ENCODE measurements at regions not wholly inside any gene's neighbourhood (a gene's known extent, or its start where the extent isn't known, plus 50 kb on each side); places are given as distances from the start of the nearest gene placed in this dataset.

DNA sequence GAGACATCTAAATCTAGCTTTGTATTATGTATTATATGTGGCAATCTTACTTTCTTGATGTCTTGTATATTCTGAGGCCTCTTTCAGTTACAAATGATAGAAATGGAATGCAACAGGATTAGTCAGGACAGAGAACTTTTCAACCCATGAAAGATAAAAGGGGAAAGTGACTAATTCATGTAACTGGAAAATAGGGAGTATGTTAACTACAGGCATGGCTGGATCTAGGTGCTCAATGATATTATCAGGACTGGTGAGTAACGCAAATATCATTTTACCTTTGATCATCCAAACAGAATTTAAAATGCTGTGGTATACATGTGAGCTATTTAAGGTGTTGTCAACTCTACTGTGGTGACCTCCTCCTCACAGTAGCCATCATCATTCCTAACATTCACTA lies 215.7 kb upstream of the GLRA1 start:
- H3K4me3 ChIP-seq = no peak overlapping the region
- TF ChIP-seq, protein P1, sequence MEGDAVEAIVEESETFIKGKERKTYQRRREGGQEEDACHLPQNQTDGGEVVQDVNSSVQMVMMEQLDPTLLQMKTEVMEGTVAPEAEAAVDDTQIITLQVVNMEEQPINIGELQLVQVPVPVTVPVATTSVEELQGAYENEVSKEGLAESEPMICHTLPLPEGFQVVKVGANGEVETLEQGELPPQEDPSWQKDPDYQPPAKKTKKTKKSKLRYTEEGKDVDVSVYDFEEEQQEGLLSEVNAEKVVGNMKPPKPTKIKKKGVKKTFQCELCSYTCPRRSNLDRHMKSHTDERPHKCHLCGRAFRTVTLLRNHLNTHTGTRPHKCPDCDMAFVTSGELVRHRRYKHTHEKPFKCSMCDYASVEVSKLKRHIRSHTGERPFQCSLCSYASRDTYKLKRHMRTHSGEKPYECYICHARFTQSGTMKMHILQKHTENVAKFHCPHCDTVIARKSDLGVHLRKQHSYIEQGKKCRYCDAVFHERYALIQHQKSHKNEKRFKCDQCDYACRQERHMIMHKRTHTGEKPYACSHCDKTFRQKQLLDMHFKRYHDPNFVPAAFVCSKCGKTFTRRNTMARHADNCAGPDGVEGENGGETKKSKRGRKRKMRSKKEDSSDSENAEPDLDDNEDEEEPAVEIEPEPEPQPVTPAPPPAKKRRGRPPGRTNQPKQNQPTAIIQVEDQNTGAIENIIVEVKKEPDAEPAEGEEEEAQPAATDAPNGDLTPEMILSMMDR (IDR thresholded peaks at IDR 0.05) = no peak
- no peaks in the 10 kb centered on the region for H3K27me3 ChIP-seq
- no peaks in the 10 kb centered on the region for H3K36me3 ChIP-seq
- H3K9me3 ChIP-seq = no peaks in the 10 kb centered on the region
- H3K27ac ChIP-seq = no peak overlapping the region
- DNase-seq (ENCODE audit: low spot score) = no peak
- no peaks in the 10 kb centered on the region for H3K4me1 ChIP-seq

DNA sequence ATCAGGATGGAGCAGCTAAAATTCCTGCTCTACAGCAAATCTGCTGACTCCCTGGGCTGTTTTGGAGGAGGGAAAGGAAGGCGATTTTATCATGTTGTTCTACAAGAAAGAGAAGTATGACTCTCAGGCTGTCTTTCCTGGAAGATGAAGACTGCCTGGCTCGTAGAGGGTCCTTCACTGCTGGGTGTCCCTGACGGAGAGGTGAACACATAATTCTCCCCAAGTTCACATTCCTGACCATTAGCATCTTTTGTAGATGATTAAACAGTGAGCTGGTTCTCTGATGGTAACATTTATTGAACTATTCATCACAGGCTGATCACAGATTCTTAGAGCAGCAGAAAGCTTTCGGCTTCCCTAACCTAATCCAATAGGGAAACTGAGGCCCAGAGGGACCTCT lies 212.4 kb upstream of the GLRA1 start:
- DNase-seq (ENCODE audit: low spot score) = no peak
- TF ChIP-seq, protein P1 (IDR thresholded peaks at IDR 0.05) = no peak
- no peak overlapping the region for H3K4me3 ChIP-seq

DNA sequence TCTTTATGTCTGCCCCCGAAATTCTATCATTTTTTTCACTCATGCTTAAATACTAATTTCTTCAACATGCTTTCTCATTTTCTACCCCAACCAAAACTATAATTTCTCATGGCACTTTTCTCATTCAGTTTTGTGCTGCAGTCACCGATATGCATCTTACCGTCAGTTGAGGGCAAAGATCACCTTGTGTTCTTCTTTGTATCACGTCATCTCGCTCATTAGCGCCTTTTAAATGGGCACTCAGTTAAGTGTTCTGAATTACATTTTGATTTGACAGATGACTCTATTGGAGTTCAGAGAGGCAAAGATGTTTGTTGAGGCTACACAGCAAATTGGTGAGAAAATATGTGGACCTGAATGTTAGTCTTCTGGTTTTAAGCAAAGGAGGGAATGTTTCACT lies 211.7 kb upstream of the GLRA1 start:
- Histone ChIP-seq H3K36me3 (no peaks in the 10 kb centered on the region), H3K9me3 (no peaks in the 10 kb centered on the region), H3K4me3 (no peak overlapping the region), H3K27ac (no peak overlapping the region), H3K27me3 (no peaks in the 10 kb centered on the region), H3K4me1 (no peaks in the 10 kb centered on the region)
- no peak for DNase-seq (ENCODE audit: low spot score)
- TF ChIP-seq, protein P1 (IDR thresholded peaks at IDR 0.05) = no peak

More for the DNA sequence above, 212.4 kb upstream of the GLRA1 start:
- Histone ChIP-seq H3K27ac (no peak overlapping the region), H3K9me3 (no peaks in the 10 kb centered on the region), H3K36me3 (no peaks in the 10 kb centered on the region), H3K4me1 (no peaks in the 10 kb centered on the region), H3K27me3 (no peaks in the 10 kb centered on the region)

DNA sequence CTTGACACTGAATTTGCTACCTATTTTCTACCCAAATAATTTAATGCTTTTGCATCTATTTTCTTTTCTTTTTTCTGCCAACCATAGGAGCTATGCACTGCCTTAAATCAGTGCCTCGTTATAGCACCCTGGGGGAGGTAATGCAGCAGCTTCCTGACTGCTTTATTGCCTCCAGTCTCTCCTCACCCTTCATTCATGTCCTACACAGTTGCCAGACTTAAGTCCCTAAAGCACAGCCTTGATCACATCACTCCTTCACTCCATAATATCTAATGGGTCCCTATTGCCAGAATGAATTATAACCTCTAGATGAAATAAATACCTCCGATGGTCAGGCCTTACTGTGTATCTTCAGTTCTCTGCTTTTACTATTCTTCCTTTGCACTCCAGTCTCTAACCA lies 211.2 kb upstream of the GLRA1 start:
- no peak for DNase-seq (ENCODE audit: low spot score)
- Histone ChIP-seq H3K9me3 (no peaks in the 10 kb centered on the region), H3K4me3 (no peak overlapping the region), H3K27me3 (no peaks in the 10 kb centered on the region), H3K36me3 (no peaks in the 10 kb centered on the region), H3K4me1 (no peaks in the 10 kb centered on the region), H3K27ac (no peak overlapping the region)
- TF ChIP-seq, protein P1 (IDR thresholded peaks at IDR 0.05) = no peak

DNA sequence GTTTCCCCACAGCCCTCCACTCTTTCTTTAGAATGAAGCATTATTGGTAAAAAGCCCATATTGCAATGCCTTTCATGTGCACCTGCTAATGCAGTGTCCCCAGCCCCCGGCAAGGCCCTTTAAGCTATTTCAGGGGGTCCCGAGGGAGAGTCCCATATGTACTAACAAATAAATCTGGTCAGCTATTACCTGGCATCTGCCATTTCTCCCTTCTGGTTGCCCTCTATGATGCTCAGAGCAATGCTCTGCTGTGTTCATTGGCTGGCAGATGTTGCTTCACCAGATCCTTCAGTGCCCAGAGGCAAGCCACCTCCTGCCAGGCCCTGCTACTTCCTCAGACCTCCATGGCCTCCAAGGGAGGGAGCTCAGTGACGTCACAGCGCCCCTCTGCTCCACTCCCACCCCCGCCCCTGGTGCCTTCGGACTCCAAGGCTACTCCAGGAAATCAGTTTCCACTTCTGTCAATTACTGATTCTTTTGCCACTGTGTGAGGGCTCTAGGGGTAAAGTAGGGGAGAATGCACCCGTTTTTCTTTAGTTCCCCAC lies 201.1 kb upstream of the GLRA1 start:
- no peak overlapping the region for H3K27ac ChIP-seq
- no peak overlapping the region for H3K4me3 ChIP-seq
- no peaks in the 10 kb centered on the region for H3K9me3 ChIP-seq
- no peaks in the 10 kb centered on the region for H3K4me1 ChIP-seq
- H3K36me3 ChIP-seq = no peaks in the 10 kb centered on the region
- DNase-seq (ENCODE audit: low spot score) = no peak
- H3K27me3 ChIP-seq = no peaks in the 10 kb centered on the region
- TF ChIP-seq, protein P1 (IDR thresholded peaks at IDR 0.05) = no peak

DNA sequence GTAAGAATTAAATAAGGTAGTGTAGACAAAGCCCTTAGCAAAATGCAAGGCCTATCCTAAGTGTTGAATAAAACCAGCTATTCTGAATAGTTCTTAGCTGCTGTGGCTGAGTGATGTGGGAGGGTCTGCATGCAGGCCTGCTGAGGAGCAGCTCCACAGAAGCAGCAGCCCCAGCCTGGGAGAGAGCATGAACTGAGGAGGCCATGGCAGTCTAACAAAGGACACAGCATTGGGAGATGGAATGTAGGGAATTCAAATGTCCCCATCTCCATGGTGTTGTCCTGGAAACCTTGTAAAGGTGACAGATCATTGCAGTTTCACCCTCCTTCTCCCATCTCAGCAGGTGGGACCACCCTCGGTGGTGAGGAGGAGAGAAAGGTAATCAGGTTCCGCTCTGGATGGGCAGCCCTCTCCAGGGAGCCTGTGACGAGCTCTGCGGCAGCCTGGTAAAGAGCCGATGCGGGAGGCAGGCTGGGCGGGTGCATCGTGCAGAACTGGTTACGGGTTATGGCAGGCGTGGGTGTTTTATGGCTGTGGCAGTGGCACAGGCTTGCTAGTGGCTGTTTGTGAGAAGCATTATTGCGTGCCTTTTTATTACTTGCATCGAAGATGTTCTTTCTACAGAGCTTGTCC lies 199.9 kb upstream of the GLRA1 start:
- Histone ChIP-seq H3K4me1 (no peaks in the 10 kb centered on the region), H3K9me3 (no peaks in the 10 kb centered on the region), H3K27ac (no peak overlapping the region), H3K4me3 (no peak overlapping the region), H3K36me3 (no peaks in the 10 kb centered on the region), H3K27me3 (no peaks in the 10 kb centered on the region)
- DNase-seq (ENCODE audit: low spot score) = no peak
- TF ChIP-seq, protein P1 (IDR thresholded peaks at IDR 0.05) = no peak
